Left forelimb (tissue), 1 donor: ENCODE measurements at regions not wholly inside any gene's neighbourhood (a gene's known extent, or its start where the extent isn't known, plus 50 kb on each side); places are given as distances from the start of the nearest gene placed in this dataset.

ENCODE experiments used
- DNase-seq: peaks from one replicate; pipeline ENCODE4 v3.0.0-alpha.2; 2018; ENCODE audit warnings: low spot score

- peak; percentile 94 for DNase-seq
Observed at GRCh38 chr1:212558693-212559480, 49.7 kb upstream of the ATF3 start.
